Pons (tissue), 1 donor: ENCODE measurements at regions not wholly inside any gene's neighbourhood (a gene's known extent, or its start where the extent isn't known, plus 50 kb on each side); places are given as distances from the start of the nearest gene placed in this dataset.

Source experiments
- DNase-seq: peaks from one replicate; pipeline ENCODE4 v3.0.0-alpha.2; 2016; ENCODE audit warnings: low spot score

DNA sequence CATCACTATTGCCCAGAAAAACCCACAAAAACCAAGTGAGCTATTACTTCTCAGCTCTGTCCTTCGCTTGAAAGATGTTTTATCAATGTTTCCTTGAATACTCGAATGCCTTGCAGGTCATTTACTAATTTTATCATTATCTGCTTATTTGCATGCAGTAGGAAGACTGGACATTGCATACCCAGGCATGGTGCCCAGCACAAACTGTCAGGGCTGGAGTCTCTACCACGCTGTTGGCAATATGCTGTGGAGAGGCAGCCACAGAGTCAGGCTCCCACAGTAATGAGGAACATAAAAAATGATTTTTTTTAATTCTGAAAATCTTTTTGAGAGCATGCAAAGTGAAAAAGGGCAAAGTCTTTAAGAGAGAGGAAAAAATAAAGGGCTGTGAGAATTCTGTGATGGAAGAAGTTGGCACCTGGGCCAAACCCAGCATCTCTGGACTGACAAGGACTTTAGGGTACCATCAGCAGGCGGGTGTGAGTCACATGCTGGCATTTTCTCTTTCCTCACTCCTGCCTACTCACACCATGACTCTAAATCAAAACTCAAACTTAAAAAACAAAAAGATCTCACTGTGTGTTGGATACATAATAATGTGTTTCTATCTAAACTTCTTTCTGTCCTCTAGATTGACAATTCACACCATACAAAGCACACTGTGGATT is 709.8 kb upstream of the FANCL start:
- no peak for DNase-seq

DNA sequence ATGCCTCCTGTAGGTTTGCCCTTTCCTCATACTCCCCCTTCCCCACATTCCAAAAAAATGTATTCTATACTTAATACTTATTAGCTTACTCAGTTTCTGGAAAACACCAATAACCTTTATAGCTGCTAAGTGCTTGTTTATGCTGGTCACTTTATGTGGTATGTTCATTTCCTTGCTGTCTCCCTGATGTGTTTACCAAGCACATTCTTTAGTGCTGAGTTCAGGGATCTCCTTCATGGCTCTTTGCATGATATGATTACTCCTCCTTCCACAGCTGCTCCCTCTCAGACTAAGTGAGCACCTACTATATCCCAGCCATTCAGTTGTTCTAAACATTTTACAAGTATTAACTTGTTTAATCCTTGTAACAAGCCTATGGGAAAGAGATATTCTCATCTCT is 698.3 kb upstream of the FANCL start:
- no peak for DNase-seq

DNA sequence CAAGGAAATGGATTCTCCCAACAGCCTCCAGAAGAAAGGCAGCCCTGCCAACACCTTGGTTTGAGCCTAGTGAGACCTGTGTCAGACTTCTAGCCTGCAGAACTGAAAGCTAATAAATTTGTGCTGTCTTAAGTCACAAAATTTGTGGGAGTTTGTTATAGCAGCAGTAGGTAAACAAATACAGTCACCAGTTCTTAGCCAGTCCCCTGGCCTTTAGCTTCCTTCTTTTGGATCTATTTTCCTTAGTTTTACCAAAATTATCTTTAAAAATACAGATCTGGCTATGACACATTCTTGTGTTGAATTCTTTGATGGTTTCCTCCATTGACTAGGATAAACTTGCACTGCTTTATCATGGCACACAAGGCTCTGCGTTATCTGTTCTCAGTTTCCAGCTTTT is 697.9 kb upstream of the FANCL start:
- no peak for DNase-seq

DNA sequence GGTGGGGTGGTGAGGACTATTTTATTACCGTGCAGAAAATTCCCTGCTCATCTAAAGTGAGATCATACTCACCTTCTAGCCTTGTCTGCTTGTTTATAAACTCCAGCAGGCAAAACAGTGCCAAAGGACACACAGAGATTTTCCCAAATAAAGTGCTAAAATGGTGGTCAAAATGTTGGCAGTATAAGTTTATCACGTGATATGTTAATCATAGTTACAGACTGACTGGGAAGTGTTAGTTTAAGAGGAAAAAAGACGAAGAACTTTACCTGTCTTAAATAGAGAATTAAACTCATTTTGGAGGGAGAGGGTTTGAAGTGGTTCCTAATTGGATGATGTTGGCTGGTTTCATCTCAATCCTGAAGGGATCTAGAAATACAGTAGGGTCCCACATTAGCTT is 691.7 kb upstream of the FANCL start:
- DNase-seq: no peak

DNA sequence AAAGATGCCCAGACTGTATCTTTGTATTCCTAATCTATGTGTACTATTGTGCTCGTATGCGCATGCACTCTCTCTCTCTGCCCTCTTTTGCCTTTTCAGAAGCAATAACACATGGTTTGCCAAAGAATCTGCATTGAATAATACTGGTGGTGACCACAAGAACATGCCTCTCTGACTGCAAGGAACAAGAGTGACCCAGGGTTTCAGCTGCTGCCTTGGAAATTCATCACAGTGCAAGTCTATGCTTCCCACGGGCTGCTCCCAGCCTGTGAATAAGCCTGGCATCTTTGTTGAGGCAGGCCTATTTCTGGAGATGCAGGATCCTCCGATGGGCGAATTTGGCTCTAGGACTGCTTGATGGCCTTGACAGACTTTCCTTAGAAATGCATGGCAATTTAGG is 689.4 kb upstream of the FANCL start:
- DNase-seq: peak; percentile 14

DNA sequence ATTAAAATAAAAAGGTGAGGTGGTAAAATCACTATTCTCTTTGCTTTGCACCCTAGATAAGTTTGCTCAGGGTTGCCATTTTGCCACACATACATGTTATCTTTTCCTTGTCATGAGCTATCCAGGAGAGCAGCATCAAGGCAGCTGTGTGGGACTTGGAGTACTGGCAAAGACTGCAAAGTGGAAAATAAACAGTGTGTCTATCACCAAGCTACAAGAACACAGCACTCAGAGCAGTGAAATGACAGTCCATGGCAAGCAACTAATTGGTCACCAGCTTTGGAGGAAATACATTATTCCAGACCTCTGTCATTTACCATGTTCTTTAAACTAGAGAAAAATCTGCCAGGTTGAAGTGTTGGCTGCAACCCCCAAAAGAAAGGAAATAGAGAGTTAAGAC is 687.8 kb upstream of the FANCL start:
- no peak for DNase-seq

DNA sequence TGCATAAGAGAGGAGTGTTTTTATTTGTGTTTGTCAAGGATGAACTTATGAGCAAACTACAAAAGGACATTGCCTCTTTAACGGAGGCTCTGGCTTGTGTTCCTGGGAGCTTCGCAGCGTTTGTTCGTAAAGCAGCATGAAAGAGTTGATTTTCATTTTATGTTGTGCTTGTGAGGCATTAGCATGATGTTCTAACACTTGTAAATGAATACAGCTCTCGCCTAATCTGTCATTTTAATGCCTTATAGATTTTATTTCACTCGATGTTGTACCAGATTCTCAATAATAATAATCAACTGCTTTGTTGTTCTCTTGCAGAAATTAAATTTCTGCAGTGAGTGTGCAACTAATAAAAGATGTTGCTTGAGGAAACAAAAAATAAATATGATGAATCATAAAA is 687.3 kb upstream of the FANCL start:
- DNase-seq: no peak

DNA sequence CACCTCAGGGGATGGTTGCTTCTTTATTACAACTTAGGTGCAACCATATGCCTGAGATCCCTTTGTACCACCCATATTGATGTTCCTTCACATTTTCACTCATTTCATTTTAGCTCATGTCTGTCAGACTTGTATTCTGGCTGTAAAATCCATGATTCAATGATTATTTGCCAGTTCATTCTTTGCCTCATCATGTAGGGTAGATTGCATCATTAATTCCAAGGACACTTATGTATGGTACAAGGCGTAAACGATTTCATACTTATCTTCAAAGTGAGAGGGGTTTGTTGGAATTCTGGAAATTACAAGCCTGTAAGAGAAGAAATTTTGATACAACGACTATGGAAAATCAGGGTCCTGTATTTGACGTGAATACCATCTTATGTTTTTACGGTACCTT is 685.0 kb upstream of the FANCL start:
- no peak for DNase-seq

DNA sequence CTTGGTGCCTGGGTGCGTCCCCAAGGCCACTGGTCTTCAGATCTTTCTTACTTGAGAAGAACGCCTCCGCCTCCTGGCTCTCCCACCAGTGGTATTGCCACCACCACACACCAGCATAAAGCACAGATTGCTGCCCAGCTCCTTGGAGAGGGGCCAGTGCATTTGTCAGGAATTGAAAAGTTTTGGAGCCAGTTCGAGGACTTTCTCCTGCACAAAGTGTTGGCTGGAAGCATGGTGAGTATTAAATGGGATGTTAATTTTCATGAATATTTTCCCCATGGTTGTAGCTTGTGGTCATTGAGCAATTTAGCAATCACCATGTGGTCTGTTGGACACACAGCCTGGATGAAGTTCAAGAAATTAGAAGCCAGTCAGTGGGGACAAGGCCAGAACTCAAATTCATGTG is 684.6 kb upstream of the FANCL start:
- peak; percentile 15 for DNase-seq

DNA sequence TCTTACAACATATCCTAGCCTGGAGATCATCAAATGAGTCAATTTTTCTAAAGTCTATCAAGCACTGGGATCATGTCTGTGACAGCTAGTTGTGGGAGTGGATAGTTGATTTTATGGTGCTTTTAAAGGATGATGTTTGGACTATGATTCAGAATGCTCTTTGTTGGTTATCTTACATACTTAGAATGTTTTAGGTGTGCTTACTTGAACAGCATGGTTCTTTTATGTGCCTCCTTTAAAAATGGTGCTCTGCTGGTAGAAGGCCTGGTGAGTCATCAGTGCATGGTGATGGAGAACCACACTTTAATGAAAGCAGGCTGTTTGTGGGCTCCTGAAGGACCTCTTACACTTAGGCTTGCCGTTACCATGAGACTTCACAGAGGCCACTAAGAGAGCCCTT is 682.7 kb upstream of the FANCL start:
- no peak for DNase-seq

DNA sequence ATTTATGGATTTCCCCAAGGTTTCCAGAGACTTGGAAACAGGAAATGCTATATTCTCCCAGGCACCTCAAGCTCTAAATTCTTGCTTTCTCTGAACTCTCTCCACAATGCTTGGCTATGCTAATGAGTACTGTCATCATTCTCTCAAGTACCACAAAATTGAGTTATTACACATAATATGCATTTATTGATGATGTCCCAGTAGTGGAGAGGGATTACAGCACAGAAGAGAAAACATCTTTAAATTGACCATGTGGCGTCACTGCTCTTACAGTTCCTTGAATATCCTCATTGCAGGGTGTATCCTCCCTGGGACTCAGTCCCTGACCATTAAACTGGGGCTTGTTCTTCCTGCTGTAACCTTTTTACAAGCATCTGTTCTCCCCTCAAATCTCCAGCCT is 681.1 kb upstream of the FANCL start:
- DNase-seq: no peak

DNA sequence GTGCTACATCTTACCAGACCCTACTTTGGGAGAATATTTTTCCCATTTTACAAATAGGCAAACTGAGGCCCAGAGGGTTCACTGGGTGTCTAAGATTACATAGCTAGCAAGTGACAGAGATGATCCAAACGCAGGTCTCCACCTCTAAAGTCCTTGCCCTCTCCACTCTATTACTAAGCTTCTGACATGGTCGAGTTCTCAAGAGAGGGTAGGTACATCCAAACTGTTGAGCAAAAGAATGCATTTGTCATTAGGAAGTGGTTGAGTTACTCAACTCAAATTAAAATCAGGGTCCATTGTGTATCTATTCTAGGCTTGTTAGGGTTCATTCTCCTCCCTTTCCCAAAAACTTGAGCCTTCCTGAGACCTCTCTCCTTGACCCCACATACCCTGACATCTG is 680.6 kb upstream of the FANCL start:
- no peak for DNase-seq

DNA sequence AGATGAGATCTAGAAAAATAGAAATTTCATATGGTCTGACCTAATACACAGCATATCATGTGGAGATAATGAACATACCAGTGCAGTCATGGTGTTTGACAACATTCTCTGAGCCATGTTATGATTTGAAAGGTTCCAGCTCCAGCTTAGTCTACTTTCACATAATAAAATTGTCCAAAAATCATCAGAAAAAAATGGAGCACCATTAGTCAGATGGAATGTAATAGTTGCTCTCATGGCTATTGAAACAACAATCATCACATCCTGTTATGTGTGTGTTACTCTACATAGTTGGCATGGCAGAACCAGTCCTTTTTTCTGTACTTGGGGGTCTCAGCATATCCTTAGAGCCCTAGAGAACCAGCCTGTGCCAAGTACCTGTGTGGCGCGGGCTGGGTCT is 678.9 kb upstream of the FANCL start:
- DNase-seq: no peak

DNA sequence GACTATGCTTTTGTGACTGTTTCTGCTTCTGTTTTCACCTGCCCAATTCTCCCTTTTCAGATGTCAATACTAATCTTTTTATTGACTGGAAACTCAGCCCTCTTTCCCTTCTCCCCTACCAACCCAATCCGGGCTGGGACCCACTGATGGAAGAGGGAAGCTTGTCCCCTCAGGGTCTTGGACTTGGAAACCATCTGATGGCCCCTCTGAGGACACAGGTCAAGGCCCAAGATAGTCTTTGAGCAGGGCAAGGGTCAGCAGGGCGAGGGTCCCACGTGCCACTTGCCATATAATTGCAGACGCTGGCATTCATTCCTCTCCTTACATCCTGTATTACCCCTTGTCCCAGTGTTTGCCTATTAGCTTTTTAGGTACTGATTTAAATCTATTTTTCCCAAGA is 678.2 kb upstream of the FANCL start:
- DNase-seq: no peak

DNA sequence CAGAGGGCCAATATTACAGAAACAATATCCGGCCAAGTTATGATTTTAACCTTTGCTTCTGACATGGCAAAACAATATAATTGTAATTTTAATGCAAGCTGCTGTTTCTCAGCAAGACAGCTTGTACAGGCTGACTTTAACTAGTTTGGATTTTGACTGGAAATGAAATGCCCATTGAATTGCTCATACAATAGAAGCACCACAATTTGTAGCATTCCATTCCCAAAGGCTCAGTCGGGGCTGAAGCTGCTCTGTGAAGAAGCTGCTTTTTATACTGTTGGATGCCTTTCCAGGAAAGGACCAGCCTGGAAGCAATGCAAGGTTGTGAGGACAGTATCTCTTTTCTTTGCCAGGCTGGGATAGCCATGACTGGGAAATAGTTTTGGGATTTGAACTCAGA is 677.0 kb upstream of the FANCL start:
- DNase-seq: no peak

DNA sequence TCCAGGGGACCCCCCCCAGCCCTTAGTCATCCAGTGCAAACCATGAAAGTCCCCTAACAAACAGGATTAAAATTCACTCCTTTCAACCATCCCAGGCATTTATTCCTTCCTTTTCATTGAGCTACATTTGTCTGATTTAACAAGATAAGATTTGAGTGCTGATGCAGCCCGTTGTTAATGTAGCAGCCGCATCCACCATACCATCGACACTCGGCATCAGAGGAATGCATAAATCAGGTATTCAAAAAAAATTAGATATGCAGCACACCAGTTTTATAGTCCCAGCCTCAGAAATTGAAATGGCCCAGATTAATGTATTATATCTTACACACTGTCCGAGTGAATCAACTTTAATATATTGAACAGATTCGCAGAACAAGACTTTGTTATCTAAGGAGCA is 676.5 kb upstream of the FANCL start:
- DNase-seq: no peak

DNA sequence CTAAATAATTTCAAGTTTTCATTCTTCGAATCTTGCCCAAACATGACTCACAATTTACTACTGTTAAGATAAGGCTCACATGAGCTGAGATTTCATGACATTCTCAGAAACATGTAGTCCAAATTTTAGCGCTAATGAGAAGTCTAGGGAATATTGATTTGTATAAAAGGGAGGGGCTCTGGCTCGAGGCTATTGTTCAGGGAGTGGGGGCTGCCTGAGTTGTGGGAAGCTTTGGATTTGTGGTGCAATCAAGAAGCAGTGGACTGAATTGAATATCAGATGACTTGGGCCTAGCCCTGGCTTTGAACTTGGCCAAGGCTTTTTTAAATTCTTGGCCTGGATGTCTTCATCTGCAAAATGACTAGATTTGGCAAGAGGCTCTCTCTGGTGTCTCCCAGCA is 674.9 kb upstream of the FANCL start:
- DNase-seq: no peak

DNA sequence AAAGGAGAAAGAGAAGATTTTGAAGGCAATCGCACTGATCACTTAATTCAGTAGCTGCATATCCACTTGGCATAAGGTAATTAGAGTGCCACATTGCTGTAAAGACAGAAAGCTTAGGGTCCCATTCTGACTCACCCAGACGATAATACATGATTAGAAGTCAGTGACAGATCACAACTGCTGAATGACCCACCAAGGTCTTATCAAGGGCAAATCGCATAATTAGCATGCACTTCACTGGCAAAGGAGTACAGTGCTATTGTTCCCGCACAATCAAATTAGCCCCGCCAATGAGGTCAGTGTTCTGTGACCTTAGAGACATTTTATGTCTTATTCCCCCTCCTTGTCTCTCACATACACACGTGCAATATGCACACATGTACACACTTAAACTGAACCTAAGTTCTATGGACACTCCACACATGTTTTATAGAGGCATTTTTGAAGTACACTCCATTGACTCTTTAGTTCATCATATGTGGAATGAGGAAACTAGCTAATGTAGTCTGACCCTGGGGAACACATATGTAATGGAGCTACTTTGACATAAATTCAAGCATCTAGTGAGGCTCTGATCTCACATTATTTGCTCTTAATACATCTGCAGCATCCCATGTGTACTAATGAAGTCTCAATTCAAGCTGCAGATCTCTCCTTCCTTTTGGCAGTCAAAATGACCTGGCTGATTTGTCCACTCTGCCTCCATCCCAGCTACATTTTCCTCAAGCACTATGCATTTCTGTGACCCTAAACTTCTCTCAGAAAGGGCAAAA is 673.8 kb upstream of the FANCL start:
- no peak for DNase-seq

DNA sequence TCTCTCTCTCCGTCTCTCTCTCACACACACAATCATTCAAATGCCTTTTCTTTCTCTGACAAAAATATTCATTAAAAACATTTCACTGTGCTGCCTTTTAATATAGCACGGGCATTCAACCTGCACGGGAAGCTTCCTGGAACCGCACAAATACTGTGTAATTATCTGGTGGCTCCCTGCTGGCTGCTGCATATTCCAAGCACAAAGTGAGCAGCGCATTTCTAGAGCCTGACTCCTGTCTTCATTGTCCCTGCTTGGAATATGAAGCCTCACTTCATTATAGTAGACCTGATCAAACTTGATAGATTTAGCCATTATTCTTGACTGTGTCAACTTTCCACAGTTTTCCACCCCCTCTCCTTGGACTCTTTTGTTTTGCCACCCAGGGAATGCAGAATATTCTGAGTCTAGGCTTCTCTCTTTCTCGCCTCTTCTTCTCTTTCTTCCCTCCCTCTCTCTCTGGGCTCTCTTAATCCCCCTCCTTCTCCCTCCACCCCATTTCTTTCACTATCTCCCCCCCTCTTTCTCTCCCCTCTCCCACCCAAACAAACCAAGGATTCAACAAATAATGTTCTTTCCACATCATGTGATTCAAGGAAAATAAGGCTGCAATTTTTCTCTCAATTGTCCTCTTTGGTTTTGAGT is 672.1 kb upstream of the FANCL start:
- no peak for DNase-seq

DNA sequence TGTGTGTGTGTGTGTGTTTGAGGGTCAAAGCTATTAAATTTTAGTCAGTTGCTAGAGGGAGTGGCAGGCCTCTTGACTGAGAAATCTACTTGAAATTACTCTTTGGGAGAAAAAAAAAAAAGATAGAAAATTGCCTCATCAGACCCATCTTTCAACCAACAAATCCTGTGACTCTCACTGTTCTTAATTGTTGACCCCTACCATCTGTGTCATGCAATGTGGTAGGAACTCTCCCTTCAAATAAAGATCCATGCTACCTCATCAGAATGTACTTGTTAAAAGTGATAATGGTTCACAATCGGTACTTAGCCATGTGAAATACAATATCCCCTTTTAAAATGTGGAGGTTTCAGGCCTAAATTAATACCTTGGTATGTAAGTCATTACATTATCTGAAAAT is 670.8 kb upstream of the FANCL start:
- no peak for DNase-seq

DNA sequence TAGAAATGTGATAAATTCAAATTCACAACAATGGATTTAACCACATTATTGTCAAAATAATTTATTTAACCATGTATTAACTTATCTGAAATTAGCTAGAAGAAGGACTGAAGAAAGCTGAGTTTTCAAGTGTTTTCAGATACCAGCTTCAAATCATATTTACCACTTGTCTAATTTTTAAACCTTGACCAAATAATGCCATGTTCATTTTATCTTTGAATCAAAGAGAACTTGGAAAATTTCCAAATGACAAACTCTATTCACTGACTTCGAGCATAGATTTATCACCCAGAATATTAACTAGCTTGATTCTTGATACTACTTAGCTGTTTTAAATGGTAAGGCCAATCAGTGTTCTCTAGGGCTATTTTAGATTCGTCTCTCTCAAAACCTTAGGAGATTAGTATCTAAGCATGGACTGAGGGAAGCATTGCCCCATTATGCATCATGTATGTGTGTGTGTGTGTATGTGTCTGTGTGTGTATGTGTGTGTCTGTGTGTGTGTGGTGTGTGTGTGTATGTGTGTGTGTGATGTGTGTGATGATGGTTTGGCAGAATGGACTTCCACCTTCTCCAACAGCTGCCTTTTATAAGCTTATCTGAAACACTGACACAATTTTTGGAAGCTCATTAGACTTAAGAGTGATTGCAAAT is 667.5 kb upstream of the FANCL start:
- DNase-seq: no peak

DNA sequence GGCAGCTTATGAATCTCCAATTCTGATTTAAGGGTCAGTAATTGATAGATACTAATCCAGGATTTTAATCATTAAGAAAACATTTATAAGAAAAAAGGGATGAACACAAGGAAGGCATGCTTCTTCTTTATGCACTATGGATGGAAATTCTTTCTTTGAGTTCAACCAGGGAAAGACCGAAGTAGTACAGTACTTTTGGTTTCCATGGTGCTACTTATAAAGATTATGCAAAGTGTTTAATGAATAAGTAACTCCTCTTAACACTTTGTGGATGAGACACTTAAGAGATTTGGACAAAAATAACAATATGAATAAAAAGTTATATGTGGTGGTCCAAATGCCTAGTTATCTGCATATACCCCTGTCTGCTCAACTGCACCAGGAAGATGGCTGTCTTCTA is 666.5 kb upstream of the FANCL start:
- no peak for DNase-seq

DNA sequence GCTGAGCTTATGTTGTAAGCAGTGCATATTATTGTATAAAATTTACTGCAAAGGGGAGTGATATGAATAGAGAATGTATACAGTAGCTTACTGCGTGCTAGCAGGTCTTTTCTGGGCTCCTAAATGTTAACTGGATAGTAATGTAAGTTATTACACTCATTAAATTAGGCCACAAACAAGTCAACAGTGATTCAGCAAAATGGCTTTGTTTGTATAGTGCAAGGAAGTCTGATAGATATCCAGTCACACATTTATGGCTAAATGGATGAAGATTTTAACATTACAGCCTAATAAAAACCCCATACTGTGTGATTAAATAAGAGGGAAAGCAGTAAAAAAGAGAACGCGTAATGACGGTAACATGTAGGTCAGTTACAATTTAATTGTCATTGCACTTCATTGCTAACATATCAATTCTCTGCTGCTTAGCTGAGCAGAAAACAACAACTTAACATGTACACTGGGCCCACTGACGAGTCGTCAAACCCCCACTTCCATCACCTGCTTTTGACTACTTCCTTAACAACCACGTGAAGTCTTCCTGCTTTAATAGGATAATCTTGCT is 665.0 kb upstream of the FANCL start:
- no peak for DNase-seq
